ENCODE measurements at regions not wholly inside any gene's neighbourhood (a gene's known extent, or its start where the extent isn't known, plus 50 kb on each side); places are given as distances from the start of the nearest gene placed in this dataset.

DNA sequence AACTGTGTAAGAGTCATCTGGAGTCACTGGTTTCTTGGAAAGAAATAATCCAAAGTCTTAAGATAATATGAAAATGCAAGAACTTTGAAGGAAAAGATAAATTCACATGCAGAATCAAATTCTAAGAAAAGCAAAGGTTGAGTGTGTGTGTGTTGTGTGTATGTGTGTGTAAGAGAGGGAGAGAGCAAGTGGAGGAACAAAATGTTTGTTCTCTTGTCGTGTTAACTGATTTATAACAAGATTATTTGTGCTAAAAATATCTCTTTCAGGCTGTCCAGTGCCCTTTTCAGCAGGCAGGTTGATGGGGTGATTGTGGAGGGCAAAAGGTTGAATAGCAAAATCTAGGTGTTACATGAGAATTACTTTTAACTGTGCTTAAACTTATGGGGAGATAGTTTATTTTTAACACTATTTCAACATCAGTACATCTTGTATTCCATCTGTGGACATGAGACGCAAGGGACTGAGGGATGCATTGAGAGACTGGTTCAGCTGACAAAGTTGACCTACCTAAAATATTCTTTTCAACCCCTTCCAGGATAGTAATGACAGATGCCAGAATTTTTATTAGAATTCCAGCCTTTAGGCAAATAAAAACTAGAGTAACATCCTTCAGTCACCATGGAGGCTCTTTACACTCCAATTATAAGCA, 342.4 kb upstream of the CD180 start:
- intact Hi-C loops (cut with DNase I) = no loop called here
- DNase-seq = no peak

DNA sequence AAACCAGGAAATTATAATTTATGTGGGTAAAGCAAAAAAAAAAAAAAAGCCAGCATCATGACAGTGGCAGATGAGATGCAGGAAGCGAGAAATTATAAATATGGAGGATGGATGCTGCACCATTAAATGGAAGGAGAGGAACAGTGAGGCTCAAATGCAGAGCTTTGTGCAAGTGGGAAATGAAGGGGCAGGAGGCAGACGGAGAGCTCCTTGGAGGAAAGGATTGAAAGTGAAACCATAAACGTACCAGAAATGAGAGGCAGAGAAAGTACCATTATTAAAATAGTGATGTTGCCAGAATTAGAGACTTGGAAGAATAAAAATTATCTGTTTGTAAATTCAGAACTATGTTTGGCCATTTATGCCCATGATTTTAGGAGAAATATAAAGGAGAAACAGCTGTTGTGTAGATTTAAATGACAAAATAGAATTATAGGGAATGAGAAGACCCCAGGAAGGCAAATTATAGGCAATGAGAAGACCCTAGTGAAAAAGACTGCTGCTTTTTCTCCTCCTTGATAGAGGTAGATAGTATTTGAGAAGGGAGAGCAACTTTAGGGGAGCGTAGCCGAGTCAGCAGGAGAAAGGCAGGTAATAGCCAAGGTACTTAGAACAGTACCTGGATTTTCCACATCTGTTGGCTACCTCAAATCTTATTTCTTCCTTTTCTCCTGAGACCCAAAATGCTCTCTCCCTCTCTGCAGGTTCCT, 341.0 kb upstream of the CD180 start:
- DNase-seq = peak in 2 of 42 donors; percentile 3 to 48
- intact Hi-C loops (cut with DNase I) = no loop called here

DNA sequence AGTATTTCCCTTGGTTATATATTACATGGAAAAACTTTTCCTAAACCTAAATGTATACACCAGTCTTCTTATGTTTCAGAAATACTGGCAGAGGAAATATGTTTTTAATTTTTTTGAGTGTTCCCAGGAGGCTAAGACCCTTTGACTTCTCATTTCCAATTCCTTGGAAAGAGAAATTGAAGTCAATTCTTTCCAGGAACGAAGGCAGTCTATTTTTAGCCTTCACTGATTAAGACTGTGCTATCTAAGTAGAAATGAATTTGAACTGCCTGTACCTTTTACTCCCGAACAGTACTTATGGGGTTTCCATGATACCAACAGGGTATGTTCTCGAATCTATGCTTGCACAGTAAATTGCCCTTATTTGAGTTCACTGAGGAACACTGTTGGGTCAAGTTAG, 340.3 kb upstream of the CD180 start:
- DNase-seq = no peak
- intact Hi-C loops (cut with DNase I) = no loop called here

- DNase-seq = no peak
- intact Hi-C loops (cut with DNase I) = no loop called here
Measured at GRCh38 chr5:67530609-67531255, 334.1 kb upstream of the CD180 start.

- DNase-seq = no peak
- intact Hi-C loops (cut with DNase I) = no loop called here
Measured at GRCh38 chr5:67528953-67529352, 332.4 kb upstream of the CD180 start.

GRCh38 chr5:67526793-67527192, 330.2 kb upstream of the CD180 start:
- no peak for DNase-seq
- intact Hi-C loops (cut with DNase I) = no loop called here

DNA sequence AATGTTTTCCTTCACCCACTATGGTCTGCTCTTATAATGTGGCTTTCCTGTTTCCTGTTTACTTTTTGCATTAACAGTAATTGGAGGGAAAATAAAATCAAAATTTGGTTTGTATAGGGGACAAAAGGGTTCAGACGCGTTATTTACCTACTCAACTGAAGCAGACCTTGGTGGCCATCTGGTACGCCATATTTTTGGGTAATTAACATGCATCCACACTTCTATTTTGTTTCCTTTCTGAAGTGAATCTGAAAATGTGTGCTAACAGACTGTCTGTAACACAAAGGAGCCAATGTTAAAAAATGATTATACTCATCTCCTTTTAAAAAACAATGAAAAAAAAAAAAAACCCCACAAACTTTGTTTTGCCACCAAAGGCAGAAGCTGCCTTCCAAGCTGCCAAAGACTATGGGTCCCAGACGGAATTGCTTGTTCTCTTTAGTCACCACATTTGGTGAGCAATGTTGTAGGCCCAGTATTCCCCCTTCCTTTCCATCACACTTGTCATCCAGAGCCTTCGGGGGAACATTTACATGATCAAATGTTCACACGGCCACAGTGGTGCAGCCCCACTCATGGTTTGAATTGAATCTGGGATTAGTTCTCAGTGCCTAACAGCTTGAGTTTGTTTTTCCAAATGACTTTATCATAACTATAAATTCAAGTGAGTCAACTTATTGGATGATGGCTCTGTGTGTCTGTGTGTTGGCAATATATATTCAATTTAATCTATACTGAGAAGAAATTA, 323.7 kb upstream of the CD180 start:
- DNase-seq = no peak
- intact Hi-C loops (cut with DNase I) = no loop called here

DNA sequence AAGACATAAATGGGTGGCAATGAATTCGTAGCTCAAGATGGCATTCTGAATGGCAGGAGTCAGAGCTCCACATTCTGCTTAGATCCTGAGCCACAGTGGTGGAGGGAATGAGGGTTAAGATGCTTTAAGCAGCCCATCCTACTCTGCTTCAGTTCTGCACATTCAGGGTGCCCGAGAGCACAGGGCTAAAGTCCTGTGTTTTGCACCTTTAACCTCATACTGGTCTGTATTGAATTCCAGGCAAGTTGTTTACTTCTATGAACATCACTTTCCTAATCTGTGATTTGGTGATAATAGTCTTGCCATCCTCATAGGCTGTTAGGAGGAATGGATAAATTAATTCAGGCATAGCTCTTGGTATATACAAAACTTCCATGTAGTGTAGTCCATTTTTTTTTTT, 321.6 kb upstream of the CD180 start:
- intact Hi-C loops (cut with DNase I) = no loop called here

GRCh38 chr5:67516948-67517565, 320.5 kb upstream of the CD180 start:
- DNase-seq = no peak

More for the DNA sequence above, 321.6 kb upstream of the CD180 start:
- DNase-seq = no peak

GRCh38 chr5:67515762-67516161, 319.2 kb upstream of the CD180 start:
- intact Hi-C loops (cut with DNase I) = no loop called here
- no peak for DNase-seq

More at GRCh38 chr5:67516948-67517565, 320.5 kb upstream of the CD180 start:
- intact Hi-C loops (cut with DNase I) = no loop called here

GRCh38 chr5:67515020-67515689, 318.6 kb upstream of the CD180 start:
- no peak for DNase-seq
- intact Hi-C loops (cut with DNase I) = no loop called here

DNA sequence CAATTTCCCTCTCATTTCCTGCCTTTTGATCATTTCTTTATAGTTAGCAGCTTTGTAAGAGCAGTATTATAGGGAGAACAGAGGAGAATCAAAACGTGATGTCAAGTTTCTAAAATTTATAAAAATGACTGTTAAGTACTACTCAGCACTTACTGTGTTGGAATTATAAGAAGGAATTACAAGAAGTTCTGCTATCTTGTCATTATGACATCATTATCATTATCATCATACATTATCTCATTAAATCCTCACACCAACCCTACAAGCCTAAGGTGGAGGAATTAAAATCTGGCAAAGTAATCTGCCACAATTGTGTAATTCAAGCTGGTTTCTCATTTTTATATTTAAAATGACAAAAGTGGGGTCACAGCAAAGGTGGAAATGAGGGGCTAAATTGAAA, 316.2 kb upstream of the CD180 start:
- DNase-seq = no peak
- intact Hi-C loops (cut with DNase I) = no loop called here

GRCh38 chr5:67511911-67512310, 315.3 kb upstream of the CD180 start:
- intact Hi-C loops (cut with DNase I) = no loop called here

GRCh38 chr5:67510204-67510603, 313.6 kb upstream of the CD180 start:
- no peak for DNase-seq
- intact Hi-C loops (cut with DNase I) = no loop called here

More at GRCh38 chr5:67511911-67512310, 315.3 kb upstream of the CD180 start:
- DNase-seq = no peak

DNA sequence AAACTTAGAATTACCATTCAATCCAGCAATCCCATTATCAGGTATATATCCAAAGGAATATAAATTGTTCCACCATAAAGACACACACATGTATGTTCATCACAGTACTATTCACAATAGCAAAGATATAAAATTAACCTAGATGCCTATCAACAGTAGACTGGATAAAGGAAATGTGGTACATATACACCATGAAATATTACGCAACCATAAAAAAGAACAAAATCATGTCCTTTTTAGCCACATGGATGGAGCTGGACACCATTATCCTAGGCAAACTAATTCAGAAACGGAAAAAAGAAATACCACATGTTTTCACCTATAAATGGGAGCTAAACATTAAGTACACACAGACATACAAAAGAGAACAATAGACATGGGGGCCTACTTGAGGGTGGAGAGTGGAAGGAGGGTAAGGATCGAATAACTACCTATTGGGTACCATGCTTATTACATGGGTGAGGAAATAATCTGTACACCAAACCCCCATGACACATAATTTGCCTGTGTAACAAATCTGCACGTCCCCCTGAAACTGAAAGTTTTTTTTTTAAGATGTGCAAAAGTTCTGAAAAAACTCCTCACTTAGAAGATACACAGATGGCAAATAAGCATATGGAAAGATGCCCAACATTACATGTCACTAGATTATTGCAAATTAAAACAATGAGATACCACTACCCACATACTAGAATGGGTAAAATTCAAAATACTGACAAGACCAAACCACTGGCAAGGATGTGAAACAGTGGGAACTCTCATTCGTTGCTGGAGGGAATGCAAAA, 313.0 kb upstream of the CD180 start:
- DNase-seq = no peak
- intact Hi-C loops (cut with DNase I) = no loop called here

GRCh38 chr5:67506241-67506640, 309.6 kb upstream of the CD180 start:
- DNase-seq = no peak

GRCh38 chr5:67502951-67503350, 306.4 kb upstream of the CD180 start:
- DNase-seq = no peak

More at GRCh38 chr5:67506241-67506640, 309.6 kb upstream of the CD180 start:
- intact Hi-C loops (cut with DNase I) = no loop called here

DNA sequence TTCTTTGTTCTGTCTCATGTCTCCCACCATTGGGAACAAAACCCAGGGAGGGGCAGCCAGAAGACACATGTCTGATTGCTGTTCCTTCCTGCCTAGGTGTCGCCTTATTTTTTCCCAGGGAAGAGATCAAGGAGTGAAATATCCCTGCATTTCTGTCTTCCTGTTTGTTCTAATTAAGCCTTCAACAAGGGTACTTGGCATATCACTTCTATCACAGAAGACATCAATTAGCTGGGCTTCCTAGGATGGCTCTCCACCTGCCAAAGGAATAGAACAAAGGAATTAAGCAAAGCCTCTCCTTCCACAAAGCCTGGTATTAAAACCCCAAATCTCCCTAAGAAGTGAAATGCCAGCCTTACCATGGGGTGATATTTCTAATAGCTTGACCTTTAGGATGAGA, 299.5 kb upstream of the CD180 start:
- intact Hi-C loops (cut with DNase I) = loop anchor here (10.0 kb wide), 1 partner anchor 759 kb away; no protein-coding TSS in a partner anchor
- no peak for DNase-seq

More at GRCh38 chr5:67502951-67503350, 306.4 kb upstream of the CD180 start:
- intact Hi-C loops (cut with DNase I) = no loop called here

All from head of caudate nucleus (tissue), 42 donors.